KBM-7 (cell line): ENCODE measurements at regions not wholly inside any gene's neighbourhood (a gene's known extent, or its start where the extent isn't known, plus 50 kb on each side); places are given as distances from the start of the nearest gene placed in this dataset.

Experiments
- DNase-seq: peaks from one replicate; pipeline ENCODE4 v3.0.0-alpha.2; 2015
- in situ Hi-C: fragments of 300-500 bp; cut with MboI; formaldehyde crosslinking; loops from 2 replicates; pipeline ENCODE4 v1.14.3; 2020; ENCODE audit warnings: low sequenced_read_pairs, low pct_unique_long_range_greater_than_20kb, mixed read lengths

GRCh38 chr11:106468086-106468485, 390.6 kb downstream of the AASDHPPT start:
- in situ Hi-C loops = no loop called here
- DNase-seq = no peak

GRCh38 chr11:106468531-106468930, 391.1 kb downstream of the AASDHPPT start:
- in situ Hi-C loops = no loop called here
- no peak for DNase-seq

GRCh38 chr11:106470230-106470629, 392.8 kb downstream of the AASDHPPT start:
- in situ Hi-C loops = no loop called here
- DNase-seq = no peak

GRCh38 chr11:106471276-106471675, 393.8 kb downstream of the AASDHPPT start:
- no peak for DNase-seq
- in situ Hi-C loops = no loop called here

GRCh38 chr11:106473089-106473722, 395.7 kb downstream of the AASDHPPT start:
- no peak for DNase-seq
- in situ Hi-C loops = no loop called here

- in situ Hi-C loops = no loop called here
- no peak for DNase-seq
These were observed 396.8 kb downstream of the AASDHPPT start for GRCh38 chr11:106474274-106474673.

GRCh38 chr11:106475181-106475580, 397.7 kb downstream of the AASDHPPT start:
- in situ Hi-C loops = no loop called here
- no peak for DNase-seq

GRCh38 chr11:106477776-106478175, 400.3 kb downstream of the AASDHPPT start:
- no peak for DNase-seq
- in situ Hi-C loops = no loop called here

GRCh38 chr11:106479646-106480045, 402.2 kb downstream of the AASDHPPT start:
- no peak for DNase-seq
- in situ Hi-C loops = no loop called here

- DNase-seq = no peak
- in situ Hi-C loops = no loop called here
These were observed 403.2 kb downstream of the AASDHPPT start for GRCh38 chr11:106480581-106481190.

- DNase-seq = no peak
- in situ Hi-C loops = no loop called here
These were observed 405.7 kb downstream of the AASDHPPT start for GRCh38 chr11:106482917-106483785.

GRCh38 chr11:106491751-106492150, 414.3 kb downstream of the AASDHPPT start:
- DNase-seq = no peak
- in situ Hi-C loops = no loop called here

- no peak for DNase-seq
- in situ Hi-C loops = no loop called here
These were observed 416.3 kb downstream of the AASDHPPT start for GRCh38 chr11:106493751-106494150.

GRCh38 chr11:106495046-106495445, 417.6 kb downstream of the AASDHPPT start:
- in situ Hi-C loops = no loop called here
- DNase-seq = no peak

- in situ Hi-C loops = no loop called here
- DNase-seq = no peak
These were observed 419.2 kb downstream of the AASDHPPT start for GRCh38 chr11:106496677-106497076.

GRCh38 chr11:106497321-106497720, 419.9 kb downstream of the AASDHPPT start:
- in situ Hi-C loops = no loop called here
- DNase-seq = no peak

- in situ Hi-C loops = no loop called here
- DNase-seq = no peak
These were observed 420.4 kb downstream of the AASDHPPT start for GRCh38 chr11:106497822-106498221.

- in situ Hi-C loops = no loop called here
- no peak for DNase-seq
These were observed 426.4 kb downstream of the AASDHPPT start for GRCh38 chr11:106503901-106504300.

GRCh38 chr11:106507645-106508306, 430.3 kb downstream of the AASDHPPT start:
- DNase-seq = no peak
- in situ Hi-C loops = no loop called here

- no peak for DNase-seq
- in situ Hi-C loops = no loop called here
These were observed 437.2 kb downstream of the AASDHPPT start for GRCh38 chr11:106514706-106515105.
